Ovary (tissue), 3 donors: ENCODE measurements at regions not wholly inside any gene's neighbourhood (a gene's known extent, or its start where the extent isn't known, plus 50 kb on each side); places are given as distances from the start of the nearest gene placed in this dataset.

ENCODE experiments used
- POLR2A ChIP-seq: fragments of 450-650 bp; IDR thresholded peaks from one replicate; pipeline ENCODE4 v1.6.1; 2017; ENCODE audit warnings: antibody characterized with exemption, mild to moderate bottlenecking, moderate library complexity
- TF ChIP-seq, protein P1 (sequence below), 3 donors: fragments of 450-650 bp in 2 of 3; fragments of 200-600 bp in 1 of 3; IDR thresholded peaks; one replicate each; pipeline versions ENCODE4 v1.5.1 to v1.8.0; 2016 to 2022; ENCODE audit warnings: antibody characterized with exemption in 3 of 3, mild to moderate bottlenecking in 1 of 3
- donor health status: DM: no; HTN: no; CAD: no.

DNA sequence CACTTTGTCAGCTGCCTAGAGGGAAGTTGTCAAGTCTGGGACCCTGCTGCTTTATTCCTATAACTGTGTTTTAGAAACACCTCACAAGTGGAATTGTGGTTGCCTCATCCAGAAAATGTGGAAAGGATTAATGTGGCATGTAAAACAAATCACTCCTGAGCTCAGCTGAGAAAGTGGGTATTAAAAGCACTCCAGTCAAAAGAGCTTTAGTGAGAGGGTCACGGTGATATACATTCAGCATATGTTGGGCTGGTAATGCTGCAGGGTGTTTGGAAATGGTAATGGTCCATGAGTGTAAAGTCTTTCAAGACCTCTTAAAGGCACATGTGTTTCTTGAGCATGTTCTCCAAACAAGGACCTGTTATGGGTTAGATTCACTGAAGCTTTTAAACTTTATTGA is 318.2 kb upstream of the MEOX2 start:
- TF ChIP-seq, protein P1, sequence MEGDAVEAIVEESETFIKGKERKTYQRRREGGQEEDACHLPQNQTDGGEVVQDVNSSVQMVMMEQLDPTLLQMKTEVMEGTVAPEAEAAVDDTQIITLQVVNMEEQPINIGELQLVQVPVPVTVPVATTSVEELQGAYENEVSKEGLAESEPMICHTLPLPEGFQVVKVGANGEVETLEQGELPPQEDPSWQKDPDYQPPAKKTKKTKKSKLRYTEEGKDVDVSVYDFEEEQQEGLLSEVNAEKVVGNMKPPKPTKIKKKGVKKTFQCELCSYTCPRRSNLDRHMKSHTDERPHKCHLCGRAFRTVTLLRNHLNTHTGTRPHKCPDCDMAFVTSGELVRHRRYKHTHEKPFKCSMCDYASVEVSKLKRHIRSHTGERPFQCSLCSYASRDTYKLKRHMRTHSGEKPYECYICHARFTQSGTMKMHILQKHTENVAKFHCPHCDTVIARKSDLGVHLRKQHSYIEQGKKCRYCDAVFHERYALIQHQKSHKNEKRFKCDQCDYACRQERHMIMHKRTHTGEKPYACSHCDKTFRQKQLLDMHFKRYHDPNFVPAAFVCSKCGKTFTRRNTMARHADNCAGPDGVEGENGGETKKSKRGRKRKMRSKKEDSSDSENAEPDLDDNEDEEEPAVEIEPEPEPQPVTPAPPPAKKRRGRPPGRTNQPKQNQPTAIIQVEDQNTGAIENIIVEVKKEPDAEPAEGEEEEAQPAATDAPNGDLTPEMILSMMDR (IDR thresholded peaks at IDR 0.05), result no peak
- TF ChIP-seq POLR2A, result no peak
